Esophagus squamous epithelium (tissue), 4 donors: ENCODE measurements at regions not wholly inside any gene's neighbourhood (a gene's known extent, or its start where the extent isn't known, plus 50 kb on each side); places are given as distances from the start of the nearest gene placed in this dataset.

Experiments
- CTCF ChIP-seq, 6 experiments: fragments of 450-650 bp in 4 of 6; fragments of 200-600 bp in 2 of 6; sonication (generic) in 2 of 6; IDR thresholded peaks; one replicate each; pipeline ENCODE4 v1.5.1; 2016 to 2019; ENCODE audit warnings: antibody characterized with exemption in 6 of 6, mild to moderate bottlenecking in 4 of 6, moderate library complexity in 4 of 6
- POLR2A ChIP-seq, 4 donors: fragments of 450-650 bp; IDR thresholded peaks; one replicate each; pipeline ENCODE4 v1.6.1; 2017; ENCODE audit warnings: antibody characterized with exemption in 4 of 4, mild to moderate bottlenecking in 4 of 4, moderate library complexity in 3 of 4

- no peak for TF ChIP-seq CTCF (IDR thresholded peaks at IDR 0.05)
- no peak for TF ChIP-seq POLR2A (IDR thresholded peaks at IDR 0.05)
Observed at GRCh38 chr4:96189761-96190160, 349.9 kb downstream of the PDHA2 start.
